Testis (tissue), 2 donors: ENCODE measurements at regions not wholly inside any gene's neighbourhood (a gene's known extent, or its start where the extent isn't known, plus 50 kb on each side); places are given as distances from the start of the nearest gene placed in this dataset.

Experiments used
- POLR2A ChIP-seq: fragments of 450-650 bp; IDR thresholded peaks from one replicate; pipeline ENCODE4 v1.6.1; 2017; ENCODE audit warnings: antibody characterized with exemption, mild to moderate bottlenecking, moderate library complexity
- TF ChIP-seq, protein P1 (sequence below), 3 experiments: fragments of 450-650 bp in 2 of 3; fragments of 200-600 bp in 1 of 3; sonication (generic) in 1 of 3; IDR thresholded peaks; one replicate each; pipeline ENCODE4 v1.5.1; 2016 to 2019; ENCODE audit warnings: antibody characterized with exemption in 3 of 3, mild to moderate bottlenecking in 2 of 3, moderate library complexity in 1 of 3

DNA sequence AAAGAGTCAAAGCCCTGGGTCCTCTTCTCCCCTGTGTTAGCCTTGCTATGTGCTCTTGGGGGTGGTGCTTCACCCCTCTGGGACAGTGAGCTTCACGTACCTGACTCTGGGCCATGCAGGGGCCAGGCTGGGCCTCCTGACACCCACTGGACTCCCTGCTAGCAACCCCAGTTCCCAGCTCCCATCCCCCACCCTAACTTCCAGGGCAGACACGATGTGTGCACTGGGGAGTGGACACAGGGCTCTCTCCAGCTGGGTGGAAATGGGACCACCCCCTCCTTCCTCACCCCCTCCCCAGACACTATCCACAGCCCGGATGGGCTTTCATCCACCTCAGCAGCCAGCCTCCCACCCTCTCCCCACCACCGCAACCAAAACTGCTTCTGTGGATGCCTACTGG, 113.0 kb upstream of the ZNF479 start:
- TF ChIP-seq, protein P1, sequence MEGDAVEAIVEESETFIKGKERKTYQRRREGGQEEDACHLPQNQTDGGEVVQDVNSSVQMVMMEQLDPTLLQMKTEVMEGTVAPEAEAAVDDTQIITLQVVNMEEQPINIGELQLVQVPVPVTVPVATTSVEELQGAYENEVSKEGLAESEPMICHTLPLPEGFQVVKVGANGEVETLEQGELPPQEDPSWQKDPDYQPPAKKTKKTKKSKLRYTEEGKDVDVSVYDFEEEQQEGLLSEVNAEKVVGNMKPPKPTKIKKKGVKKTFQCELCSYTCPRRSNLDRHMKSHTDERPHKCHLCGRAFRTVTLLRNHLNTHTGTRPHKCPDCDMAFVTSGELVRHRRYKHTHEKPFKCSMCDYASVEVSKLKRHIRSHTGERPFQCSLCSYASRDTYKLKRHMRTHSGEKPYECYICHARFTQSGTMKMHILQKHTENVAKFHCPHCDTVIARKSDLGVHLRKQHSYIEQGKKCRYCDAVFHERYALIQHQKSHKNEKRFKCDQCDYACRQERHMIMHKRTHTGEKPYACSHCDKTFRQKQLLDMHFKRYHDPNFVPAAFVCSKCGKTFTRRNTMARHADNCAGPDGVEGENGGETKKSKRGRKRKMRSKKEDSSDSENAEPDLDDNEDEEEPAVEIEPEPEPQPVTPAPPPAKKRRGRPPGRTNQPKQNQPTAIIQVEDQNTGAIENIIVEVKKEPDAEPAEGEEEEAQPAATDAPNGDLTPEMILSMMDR (IDR thresholded peaks at IDR 0.05): no peak
- TF ChIP-seq POLR2A: no peak
